SK-N-SH treated with all-trans-retinoic acid at 6 μM for 48 hours (cell line): ENCODE measurements at regions not wholly inside any gene's neighbourhood (a gene's known extent, or its start where the extent isn't known, plus 50 kb on each side); places are given as distances from the start of the nearest gene placed in this dataset.

Experiments used
- ATAC-seq: fragments of 200-7000 bp; cut with Tn5 transposase; 3 replicates; pipeline ENCODE4 v1.9.1; 2020; ENCODE audit warnings: mild to moderate bottlenecking, moderate library complexity
- ARNTL ChIP-seq: fragments of 450-650 bp; formaldehyde crosslinking; IDR thresholded peaks from 2 replicates; pipeline ENCODE4 v1.5.0; 2020; ENCODE audit warnings: low read depth, mild to moderate bottlenecking, moderate library complexity, borderline replicate concordance
- CREB5 ChIP-seq: fragments of 250-450 bp; sonication (Bioruptor Pico); IDR thresholded peaks from 2 replicates; pipeline ENCODE4 v1.5.1; 2020; ENCODE audit warnings: low read depth, mild to moderate bottlenecking, moderate library complexity
- CSDC2 ChIP-seq: fragments of 250-450 bp; sonication (Bioruptor Pico); IDR thresholded peaks from 2 replicates; pipeline ENCODE4 v1.5.0; 2020; ENCODE audit warnings: mild to moderate bottlenecking, moderate library complexity
- CSRNP3 ChIP-seq: fragments of 250-450 bp; sonication (Bioruptor Pico); IDR thresholded peaks from 2 replicates; pipeline ENCODE4 v1.5.1; 2021; ENCODE audit warnings: mild to moderate bottlenecking, moderate library complexity
- ESRRG ChIP-seq: fragments of 250-450 bp; sonication (Bioruptor Pico); IDR thresholded peaks from 2 replicates; pipeline ENCODE4 v1.6.1; 2021; ENCODE audit warnings: mild to moderate bottlenecking
- GLIS3 ChIP-seq: fragments of 250-450 bp; sonication (Bioruptor Pico); IDR thresholded peaks from 2 replicates; pipeline ENCODE4 v1.5.0; 2020; ENCODE audit warnings: mild to moderate bottlenecking, moderate library complexity
- ISL1 ChIP-seq: fragments of 250-450 bp; sonication (Bioruptor Pico); IDR thresholded peaks from 2 replicates; pipeline ENCODE4 v2.1.2; 2022; ENCODE audit warnings: mild to moderate bottlenecking, moderate library complexity
- OSR1 ChIP-seq: fragments of 250-450 bp; sonication (Bioruptor Pico); IDR thresholded peaks from 2 replicates; pipeline ENCODE4 v1.8.0; 2022; ENCODE audit warnings: moderate library complexity, mild to moderate bottlenecking, inconsistent platforms
- PATZ1 ChIP-seq: fragments of 250-450 bp; sonication (Bioruptor Pico); IDR thresholded peaks from 2 replicates; pipeline ENCODE4 v1.8.0; 2020; ENCODE audit warnings: mild to moderate bottlenecking, moderate library complexity, borderline replicate concordance
- POU6F1 ChIP-seq: fragments of 250-450 bp; sonication (Bioruptor Pico); IDR thresholded peaks from 2 replicates; pipeline ENCODE4 v1.8.0; 2021; ENCODE audit warnings: low read depth, mild to moderate bottlenecking, moderate library complexity, borderline replicate concordance
- PPARA ChIP-seq: fragments of 250-450 bp; sonication (Bioruptor Pico); IDR thresholded peaks from 2 replicates; pipeline ENCODE4 v1.5.0; 2020; ENCODE audit warnings: mild to moderate bottlenecking, borderline replicate concordance
- RARB ChIP-seq: fragments of 250-450 bp; sonication (Bioruptor Pico); IDR thresholded peaks from 2 replicates; pipeline ENCODE4 v1.8.0; 2021; ENCODE audit warnings: mild to moderate bottlenecking, moderate library complexity
- SNAI2 ChIP-seq: fragments of 250-450 bp; sonication (Bioruptor Pico); IDR thresholded peaks from 2 replicates; pipeline ENCODE4 v1.5.0; 2020; ENCODE audit warnings: mild to moderate bottlenecking, moderate library complexity
- TCF4 ChIP-seq: fragments of 250-450 bp; sonication (Bioruptor Pico); IDR thresholded peaks from 2 replicates; pipeline ENCODE4 v1.8.0; 2021; ENCODE audit warnings: mild to moderate bottlenecking, moderate library complexity, borderline replicate concordance
- TOX ChIP-seq: fragments of 250-450 bp; sonication (Bioruptor Pico); IDR thresholded peaks from 2 replicates; pipeline ENCODE4 v1.8.0; 2021; ENCODE audit warnings: mild to moderate bottlenecking, moderate library complexity, borderline replicate concordance
- TSHZ2 ChIP-seq: fragments of 250-450 bp; sonication (Bioruptor Pico); IDR thresholded peaks from 2 replicates; pipeline ENCODE4 v1.5.0; 2020; ENCODE audit warnings: mild to moderate bottlenecking, moderate library complexity
- ZC3H10 ChIP-seq: fragments of 250-450 bp; sonication (Bioruptor Pico); IDR thresholded peaks from 2 replicates; pipeline ENCODE4 v1.5.1; 2021; ENCODE audit warnings: mild to moderate bottlenecking, moderate library complexity
- ZFP3 ChIP-seq: fragments of 250-450 bp; sonication (Bioruptor Pico); IDR thresholded peaks from 2 replicates; pipeline ENCODE4 v1.5.0; 2020; ENCODE audit warnings: mild to moderate bottlenecking, moderate library complexity
- ZFP30 ChIP-seq: fragments of 450-650 bp; formaldehyde crosslinking; IDR thresholded peaks from 2 replicates; pipeline ENCODE4 v1.5.0; 2022; ENCODE audit warnings: mild to moderate bottlenecking, moderate library complexity
- ZNF565 ChIP-seq: fragments of 450-650 bp; formaldehyde crosslinking; conservative IDR thresholded peaks from 2 replicates; pipeline ENCODE4 v1.5.0; 2020; ENCODE audit warnings: low read depth, mild to moderate bottlenecking, moderate library complexity
- ZNF70 ChIP-seq: fragments of 450-650 bp; formaldehyde crosslinking; IDR thresholded peaks from 2 replicates; pipeline ENCODE4 v1.5.0; 2020; ENCODE audit warnings: mild to moderate bottlenecking, moderate library complexity

- ATAC-seq = no peak
- TF ChIP-seq ESRRG (CRISPR knock-in tag) (no peak), TSHZ2 (CRISPR knock-in tag) (no peak), TCF4 (CRISPR knock-in tag) (no peak), SNAI2 (CRISPR knock-in tag) (no peak), GLIS3 (no peak), ZFP3 (CRISPR knock-in tag) (no peak), ZNF70 (CRISPR knock-in tag) (no peak), PPARA (CRISPR knock-in tag) (no peak), OSR1 (CRISPR knock-in tag) (no peak), TOX (no peak), CSRNP3 (CRISPR knock-in tag) (no peak), POU6F1 (CRISPR knock-in tag) (no peak), ZNF565 (CRISPR knock-in tag) (no peak), ZC3H10 (no peak), CREB5 (CRISPR knock-in tag) (no peak), ARNTL (CRISPR knock-in tag) (no peak), CSDC2 (CRISPR knock-in tag) (no peak), RARB (no peak), PATZ1 (no peak)
These were observed 255.9 kb upstream of the IRX1 start for GRCh38 chr5:3339798-3340115.

GRCh38 chr5:3339092-3339797 lies 256.4 kb upstream of the IRX1 start:
- TF ChIP-seq CSDC2 (CRISPR knock-in tag) (no peak), ZC3H10 (no peak), CSRNP3 (CRISPR knock-in tag) (no peak), ISL1 (CRISPR knock-in tag) (no peak), ARNTL (CRISPR knock-in tag) (no peak), ZNF565 (CRISPR knock-in tag) (no peak), CREB5 (CRISPR knock-in tag) (no peak), OSR1 (CRISPR knock-in tag) (no peak), POU6F1 (CRISPR knock-in tag) (no peak), ESRRG (CRISPR knock-in tag) (no peak), ZFP30 (CRISPR knock-in tag) (no peak), PPARA (CRISPR knock-in tag) (no peak), RARB (no peak)
- TF ChIP-seq, all 23 proteins: peak for 0
- ATAC-seq = no peak
